ENCODE measurements at regions not wholly inside any gene's neighbourhood (a gene's known extent, or its start where the extent isn't known, plus 50 kb on each side); places are given as distances from the start of the nearest gene placed in this dataset.

DNA sequence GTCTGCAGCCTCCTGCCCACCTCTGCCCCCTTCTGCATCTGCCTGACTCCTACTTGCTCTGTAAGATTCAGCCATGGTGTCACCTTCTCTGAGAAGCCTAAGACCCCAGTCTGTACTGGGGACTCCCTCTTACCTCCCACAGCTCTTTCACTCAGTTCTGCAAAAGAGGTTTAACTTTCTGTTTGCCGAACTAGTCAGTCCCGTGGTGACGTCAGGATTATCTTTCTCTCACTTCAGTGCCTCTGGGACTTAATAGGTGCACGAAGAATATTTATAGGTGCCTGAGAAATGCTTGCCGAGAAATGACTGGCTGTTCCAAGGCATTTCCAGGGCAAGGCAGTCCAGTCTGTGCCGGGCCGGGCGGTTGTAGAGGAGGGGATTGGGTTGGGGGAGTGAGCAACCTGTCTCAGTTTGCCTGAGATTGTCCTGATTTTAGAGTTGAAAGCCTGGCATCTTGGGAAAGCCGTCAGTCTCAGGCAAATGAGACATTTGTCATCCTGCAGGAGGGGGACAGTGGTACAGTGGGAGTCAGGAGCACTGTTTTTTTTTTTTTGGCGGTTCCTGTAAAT lies 227.5 kb upstream of the NPVF start:
- no peak for TF ChIP-seq ZNF274 (IDR thresholded peaks at IDR 0.05; ENCODE audit: low read depth, low read length)
- TF ChIP-seq YY1 (IDR thresholded peaks at IDR 0.05; ENCODE audit: insufficient read depth, insufficient read length) = no peak

Data from NT2/D1 (cell line).